GM12874 (cell line): ENCODE measurements at regions not wholly inside any gene's neighbourhood (a gene's known extent, or its start where the extent isn't known, plus 50 kb on each side); places are given as distances from the start of the nearest gene placed in this dataset.

Source experiments
- TF ChIP-seq, protein P1 (sequence below): IDR thresholded peaks from 2 replicates; pipeline ENCODE4 v1.5.1; 2011; ENCODE audit warnings: low read depth, mild to moderate bottlenecking, control low read depth, low read length, moderate library complexity; ENCODE audit not compliant: insufficient read depth

- TF ChIP-seq, protein P1, sequence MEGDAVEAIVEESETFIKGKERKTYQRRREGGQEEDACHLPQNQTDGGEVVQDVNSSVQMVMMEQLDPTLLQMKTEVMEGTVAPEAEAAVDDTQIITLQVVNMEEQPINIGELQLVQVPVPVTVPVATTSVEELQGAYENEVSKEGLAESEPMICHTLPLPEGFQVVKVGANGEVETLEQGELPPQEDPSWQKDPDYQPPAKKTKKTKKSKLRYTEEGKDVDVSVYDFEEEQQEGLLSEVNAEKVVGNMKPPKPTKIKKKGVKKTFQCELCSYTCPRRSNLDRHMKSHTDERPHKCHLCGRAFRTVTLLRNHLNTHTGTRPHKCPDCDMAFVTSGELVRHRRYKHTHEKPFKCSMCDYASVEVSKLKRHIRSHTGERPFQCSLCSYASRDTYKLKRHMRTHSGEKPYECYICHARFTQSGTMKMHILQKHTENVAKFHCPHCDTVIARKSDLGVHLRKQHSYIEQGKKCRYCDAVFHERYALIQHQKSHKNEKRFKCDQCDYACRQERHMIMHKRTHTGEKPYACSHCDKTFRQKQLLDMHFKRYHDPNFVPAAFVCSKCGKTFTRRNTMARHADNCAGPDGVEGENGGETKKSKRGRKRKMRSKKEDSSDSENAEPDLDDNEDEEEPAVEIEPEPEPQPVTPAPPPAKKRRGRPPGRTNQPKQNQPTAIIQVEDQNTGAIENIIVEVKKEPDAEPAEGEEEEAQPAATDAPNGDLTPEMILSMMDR: no peak
Observed at GRCh38 chr4:116385583-116385982, 699.8 kb downstream of the TRAM1L1 start.

DNA sequence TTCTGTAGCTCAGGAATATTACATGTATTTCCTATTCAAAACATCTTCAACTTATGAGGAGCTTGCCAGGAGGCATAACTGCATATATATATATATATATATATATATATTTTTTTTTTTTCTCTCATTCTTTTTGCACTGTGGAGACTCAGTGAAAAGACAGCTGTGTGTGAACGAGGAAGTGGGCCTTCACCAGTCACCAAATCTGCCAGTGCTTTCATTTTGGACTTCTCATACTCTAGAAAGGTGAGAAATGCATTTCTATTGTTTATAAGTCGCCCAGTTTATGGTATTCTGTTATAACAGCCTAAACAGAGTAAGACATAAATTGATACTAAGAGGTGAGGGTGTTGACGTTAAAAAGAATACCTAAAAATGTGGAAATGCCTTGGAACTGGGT lies 710.6 kb downstream of the TRAM1L1 start:
- TF ChIP-seq, protein P1: no peak

DNA sequence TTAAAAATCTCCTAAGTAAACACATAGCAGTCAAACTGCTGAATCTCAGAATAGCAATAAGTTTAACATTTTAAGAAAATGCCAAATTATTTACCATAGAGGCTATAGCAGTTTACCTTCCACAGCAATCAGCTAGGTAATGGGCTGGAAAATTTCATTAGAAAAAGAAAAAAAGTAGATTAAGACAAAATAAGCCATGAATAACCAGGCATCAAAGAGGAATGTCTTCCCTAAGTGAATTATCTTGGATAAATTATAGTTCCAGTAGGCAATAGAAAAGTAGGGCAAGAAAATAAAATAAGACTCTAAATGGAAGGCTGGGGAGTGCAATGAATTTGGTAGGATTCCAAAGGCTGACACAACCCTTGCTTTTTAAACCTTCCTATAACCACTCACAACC lies 722.8 kb downstream of the TRAM1L1 start:
- TF ChIP-seq, protein P1: no peak

- TF ChIP-seq, protein P1: no peak
Observed at GRCh38 chr4:116361790-116362189, 723.6 kb downstream of the TRAM1L1 start.

- TF ChIP-seq, protein P1: peak; percentile 64
Observed at GRCh38 chr4:116358633-116359222, 726.6 kb downstream of the TRAM1L1 start.

GRCh38 chr4:116357758-116358157 lies 727.6 kb downstream of the TRAM1L1 start:
- TF ChIP-seq, protein P1: no peak

GRCh38 chr4:116346750-116347149 lies 738.6 kb downstream of the TRAM1L1 start:
- TF ChIP-seq, protein P1: no peak
